OCI-LY3 (cell line): ENCODE measurements at regions not wholly inside any gene's neighbourhood (a gene's known extent, or its start where the extent isn't known, plus 50 kb on each side); places are given as distances from the start of the nearest gene placed in this dataset.

ENCODE experiments used
- CTCF ChIP-seq: fragments of 200-600, 300-600 bp; sonication (generic); IDR thresholded peaks from 2 replicates; pipeline ENCODE4 v1.5.1; 2014; ENCODE audit warnings: antibody characterized with exemption, low read length, low read depth
- EZH2phosphoT487 ChIP-seq: fragments of 200-600 bp; shearing (Covaris generic); IDR thresholded peaks from 2 replicates; pipeline ENCODE4 v1.6.1; 2018; ENCODE audit warnings: antibody characterized with exemption, mixed run types, low read depth

DNA sequence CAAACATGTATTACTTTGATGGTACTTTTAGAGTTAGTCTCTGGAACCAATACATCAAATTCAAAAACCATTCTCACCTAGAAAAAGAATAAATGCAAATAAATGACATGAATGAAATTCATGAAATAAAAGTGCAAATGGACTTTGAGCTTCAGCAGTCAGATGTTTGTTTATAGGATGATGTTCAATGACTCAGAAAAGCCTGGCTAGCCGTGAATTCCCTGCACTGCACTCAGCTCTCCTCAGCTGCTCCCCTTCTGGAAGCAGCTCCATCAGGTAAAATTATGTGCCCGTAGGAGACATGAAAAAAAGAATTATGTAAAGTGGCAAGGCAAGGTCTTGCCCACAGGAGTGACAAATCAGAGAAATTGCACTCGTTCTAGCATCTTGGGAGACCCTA, 390.6 kb downstream of the GPM6A start:
- TF ChIP-seq CTCF (no peak), EZH2phosphoT487 (no peak)
